Keratinocyte (primary cell): ENCODE measurements at regions not wholly inside any gene's neighbourhood (a gene's known extent, or its start where the extent isn't known, plus 50 kb on each side); places are given as distances from the start of the nearest gene placed in this dataset.

Source experiments
- EZH2 ChIP-seq: IDR thresholded peaks from one replicate; pipeline ENCODE4 v1.6.1; 2012; ENCODE audit warnings: inconsistent platforms, mild to moderate bottlenecking, low read length, moderate library complexity
- TF ChIP-seq, protein P1 (sequence below), 3 experiments: IDR thresholded peaks in 1 of 3; conservative IDR thresholded peaks in 1 of 3; optimal IDR thresholded peaks in 1 of 3; 2 replicates in 2 of 3; 3 replicates in 1 of 3; pipeline versions ENCODE3 to v1.5.1; 2011; ENCODE audit warnings: low read length in 3 of 3, mild to moderate bottlenecking in 3 of 3, moderate library complexity in 2 of 3, control low read depth in 1 of 3, inconsistent platforms in 1 of 3; ENCODE audit not compliant: insufficient read depth in 2 of 3; ENCODE audit errors: extremely low read depth in 1 of 3

DNA sequence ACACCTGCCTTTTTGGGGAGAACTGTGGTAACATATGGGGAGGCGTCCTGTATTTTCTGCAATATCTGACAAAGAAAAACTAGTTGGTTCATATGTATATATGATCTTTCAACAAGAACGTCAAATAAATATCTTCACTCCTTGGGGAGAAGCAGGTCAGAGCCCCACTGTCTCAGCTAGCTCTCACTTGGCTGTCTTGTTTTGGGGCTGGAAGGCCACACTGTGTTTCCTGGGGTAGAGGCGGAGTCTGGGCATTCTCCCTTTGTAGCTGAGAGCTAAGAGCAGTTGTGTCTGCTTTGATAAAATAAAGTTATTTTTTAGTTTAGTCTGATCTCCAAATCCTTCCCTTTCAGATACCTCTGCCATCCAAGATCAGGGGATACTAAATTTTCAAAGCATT, 83.9 kb upstream of the IGFBP3 start:
- TF ChIP-seq, protein P1, sequence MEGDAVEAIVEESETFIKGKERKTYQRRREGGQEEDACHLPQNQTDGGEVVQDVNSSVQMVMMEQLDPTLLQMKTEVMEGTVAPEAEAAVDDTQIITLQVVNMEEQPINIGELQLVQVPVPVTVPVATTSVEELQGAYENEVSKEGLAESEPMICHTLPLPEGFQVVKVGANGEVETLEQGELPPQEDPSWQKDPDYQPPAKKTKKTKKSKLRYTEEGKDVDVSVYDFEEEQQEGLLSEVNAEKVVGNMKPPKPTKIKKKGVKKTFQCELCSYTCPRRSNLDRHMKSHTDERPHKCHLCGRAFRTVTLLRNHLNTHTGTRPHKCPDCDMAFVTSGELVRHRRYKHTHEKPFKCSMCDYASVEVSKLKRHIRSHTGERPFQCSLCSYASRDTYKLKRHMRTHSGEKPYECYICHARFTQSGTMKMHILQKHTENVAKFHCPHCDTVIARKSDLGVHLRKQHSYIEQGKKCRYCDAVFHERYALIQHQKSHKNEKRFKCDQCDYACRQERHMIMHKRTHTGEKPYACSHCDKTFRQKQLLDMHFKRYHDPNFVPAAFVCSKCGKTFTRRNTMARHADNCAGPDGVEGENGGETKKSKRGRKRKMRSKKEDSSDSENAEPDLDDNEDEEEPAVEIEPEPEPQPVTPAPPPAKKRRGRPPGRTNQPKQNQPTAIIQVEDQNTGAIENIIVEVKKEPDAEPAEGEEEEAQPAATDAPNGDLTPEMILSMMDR (optimal IDR thresholded peaks at IDR 0.05 in 1 of 3, IDR thresholded peaks at IDR 0.05 in 1 of 3, conservative IDR thresholded peaks at IDR 0.05 in 1 of 3; ENCODE audit: extremely low read depth in 1 of 3, insufficient read depth in 2 of 3, low read length in 3 of 3), result no peak
- TF ChIP-seq EZH2, result no peak
